Activated T-helper 1 cell treated with anti-CD3 and anti-CD28 coated beads, Interleukin-12 subunit alpha, Interleukin-12 subunit beta, Interleukin-2, Interleukin-4 antibody, amounts not matched to agents 30 ng/mL and 10 ng/mL and 1 ng/mL, durations not matched to agents 14 hours and 24 hours and 36 hours (primary cell): ENCODE measurements at regions not wholly inside any gene's neighbourhood (a gene's known extent, or its start where the extent isn't known, plus 50 kb on each side); places are given as distances from the start of the nearest gene placed in this dataset.

Experiments used
- DNase-seq: peaks from one replicate; pipeline ENCODE4 v3.0.0; 2021; ENCODE audit warnings: low spot score
- H3K27ac Mint-ChIP-seq: one replicate; pipeline ENCODE4 v1.8.0; 2021; ENCODE audit warnings: mild to moderate bottlenecking, mixed read lengths
- H3K27me3 Mint-ChIP-seq: one replicate; pipeline ENCODE4 v1.8.0; 2022; ENCODE audit warnings: mild to moderate bottlenecking, moderate library complexity, mixed read lengths; ENCODE audit not compliant: insufficient read depth
- H3K36me3 Mint-ChIP-seq: one replicate; pipeline ENCODE4 v1.8.0; 2021; ENCODE audit warnings: low read depth, mixed read lengths
- H3K4me1 Mint-ChIP-seq: one replicate; pipeline ENCODE4 v1.8.0; 2021; ENCODE audit warnings: low read depth, mixed read lengths
- H3K4me3 Mint-ChIP-seq: one replicate; pipeline ENCODE4 v1.8.0; 2021; ENCODE audit warnings: mild to moderate bottlenecking, moderate library complexity, mixed read lengths
- H3K9me3 Mint-ChIP-seq: one replicate; pipeline ENCODE4 v1.8.0; 2021; ENCODE audit warnings: mixed read lengths
- intact Hi-C: fragments of 100-400 bp; cut with micrococcal nuclease; formaldehyde crosslinking; loops from one replicate; pipeline ENCODE4 v1.15.1; 2024

DNA sequence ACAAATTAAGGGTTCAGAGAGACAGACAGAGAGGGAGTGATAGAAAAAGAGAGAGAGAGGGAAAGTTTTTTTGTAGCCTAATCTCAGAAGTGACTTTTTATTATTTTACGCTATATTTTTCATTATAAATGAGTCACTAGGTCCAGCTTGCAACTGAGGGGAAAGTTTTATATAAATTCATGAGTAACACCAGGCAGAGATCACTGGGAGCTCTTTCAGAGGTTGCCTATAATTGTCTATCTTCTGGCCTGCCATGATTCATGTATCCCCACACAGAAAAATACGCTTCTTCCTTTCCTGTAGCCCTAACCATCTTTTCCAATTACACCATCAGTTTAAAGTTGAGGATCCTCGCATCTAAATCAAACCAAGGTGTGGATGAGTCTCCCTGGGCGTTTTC lies 467.9 kb downstream of the SLITRK1 start:
- Mint-ChIP-seq H3K4me1 (no peaks in the 10 kb centered on the region), H3K4me3 (no peak overlapping the region), H3K27ac (no peak overlapping the region), H3K27me3 (no peaks in the 10 kb centered on the region), H3K9me3 (peaks cover 13% of the 10 kb centered on the region), H3K36me3 (no peaks in the 10 kb centered on the region)
- intact Hi-C loops, result no loop called here
- no peak for DNase-seq

DNA sequence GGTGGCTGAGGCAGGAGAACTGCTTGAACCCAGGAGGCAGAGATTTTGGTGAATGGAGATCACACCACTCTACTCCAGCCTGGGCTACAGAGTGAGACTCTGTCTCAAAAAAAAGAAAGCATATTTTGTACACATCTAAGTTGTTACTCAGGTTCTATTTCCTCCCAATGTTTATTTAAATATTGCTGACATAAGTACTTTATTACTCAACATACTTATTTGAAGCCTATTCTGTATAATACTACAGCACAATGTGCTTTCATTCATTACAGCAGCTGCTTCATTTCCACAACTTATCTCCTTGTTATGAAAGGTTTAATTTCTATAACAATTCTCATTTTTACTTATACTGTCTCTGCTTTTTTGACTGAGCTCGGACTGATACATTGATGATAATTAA lies 495.7 kb downstream of the SLITRK1 start:
- intact Hi-C loops, result no loop called here
- Mint-ChIP-seq H3K27me3 (no peaks in the 10 kb centered on the region), H3K9me3 (peaks cover 5% of the 10 kb centered on the region), H3K4me1 (no peaks in the 10 kb centered on the region), H3K36me3 (no peaks in the 10 kb centered on the region), H3K27ac (no peak overlapping the region), H3K4me3 (no peak overlapping the region)
- no peak for DNase-seq

DNA sequence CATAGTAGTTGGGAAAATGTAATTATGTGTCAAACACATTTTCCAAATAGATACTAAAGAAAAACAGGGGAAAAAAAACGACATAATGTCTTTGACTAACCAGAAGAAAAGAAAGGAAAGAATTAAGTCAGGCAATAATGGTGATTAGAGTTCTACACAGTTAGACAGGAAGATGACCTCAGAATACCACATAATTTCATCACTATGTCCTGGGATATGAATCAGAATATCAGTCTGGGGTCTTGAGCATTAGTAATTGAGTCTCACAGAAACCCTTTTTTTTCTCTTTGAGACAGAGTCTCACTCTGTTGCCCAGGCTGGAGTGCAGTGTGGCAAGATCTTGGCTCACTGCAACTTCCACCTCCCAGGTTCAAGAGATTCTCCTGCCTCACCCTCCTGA lies 503.4 kb downstream of the SLITRK1 start:
- no peak for DNase-seq
- no peak overlapping the region for H3K4me3 Mint-ChIP-seq
- H3K27me3 Mint-ChIP-seq, result no peaks in the 10 kb centered on the region
- no peaks in the 10 kb centered on the region for H3K9me3 Mint-ChIP-seq
- no peak overlapping the region for H3K27ac Mint-ChIP-seq
- no peaks in the 10 kb centered on the region for H3K4me1 Mint-ChIP-seq
- intact Hi-C loops, result no loop called here
- no peaks in the 10 kb centered on the region for H3K36me3 Mint-ChIP-seq

DNA sequence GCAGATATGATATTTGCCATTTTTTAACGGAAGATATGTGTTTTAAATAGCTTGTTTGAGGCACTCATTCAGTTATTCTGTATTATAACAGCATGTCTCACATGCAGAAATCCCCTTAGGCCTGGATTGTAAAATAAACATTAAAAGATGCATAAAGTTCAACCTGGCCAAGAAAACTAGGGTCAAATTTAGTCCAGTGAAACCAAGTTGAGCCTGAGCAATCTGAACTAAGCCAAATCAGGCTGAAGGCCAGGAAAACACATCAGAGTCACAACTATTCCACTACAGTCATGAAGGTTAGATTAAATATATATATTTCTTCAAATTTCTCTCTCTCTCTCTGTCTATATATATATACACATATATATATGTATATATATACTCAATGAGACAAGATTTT lies 504.8 kb downstream of the SLITRK1 start:
- Mint-ChIP-seq H3K27me3 (no peaks in the 10 kb centered on the region), H3K9me3 (peaks cover 12% of the 10 kb centered on the region), H3K4me3 (no peak overlapping the region), H3K4me1 (no peaks in the 10 kb centered on the region), H3K36me3 (no peaks in the 10 kb centered on the region), H3K27ac (no peak overlapping the region)
- DNase-seq, result no peak
- intact Hi-C loops, result no loop called here

DNA sequence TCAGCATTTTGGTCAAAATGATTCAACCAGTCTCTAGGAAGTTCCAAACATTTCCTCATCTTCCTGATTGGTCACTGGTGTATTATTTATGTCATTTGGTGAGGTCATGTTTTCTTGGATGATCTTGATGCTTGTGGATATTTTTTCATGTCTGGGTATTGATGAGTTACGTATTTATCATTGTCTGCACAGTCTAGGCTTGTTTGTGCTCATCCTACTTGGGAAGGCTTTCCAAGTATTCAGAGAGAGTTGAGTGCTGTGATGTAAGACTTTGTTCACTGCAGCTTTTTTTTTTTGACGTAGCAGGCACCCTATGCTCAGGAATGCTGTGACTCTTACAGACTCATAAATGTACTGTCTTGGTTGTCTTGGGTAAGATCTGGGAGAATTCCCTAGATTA lies 509.5 kb downstream of the SLITRK1 start:
- peaks cover 14% of the 10 kb centered on the region for H3K9me3 Mint-ChIP-seq
- H3K27me3 Mint-ChIP-seq, result no peaks in the 10 kb centered on the region
- no peak overlapping the region for H3K27ac Mint-ChIP-seq
- intact Hi-C loops, result no loop called here
- H3K36me3 Mint-ChIP-seq, result no peaks in the 10 kb centered on the region
- no peak for DNase-seq
- no peak overlapping the region for H3K4me3 Mint-ChIP-seq
- no peaks in the 10 kb centered on the region for H3K4me1 Mint-ChIP-seq

DNA sequence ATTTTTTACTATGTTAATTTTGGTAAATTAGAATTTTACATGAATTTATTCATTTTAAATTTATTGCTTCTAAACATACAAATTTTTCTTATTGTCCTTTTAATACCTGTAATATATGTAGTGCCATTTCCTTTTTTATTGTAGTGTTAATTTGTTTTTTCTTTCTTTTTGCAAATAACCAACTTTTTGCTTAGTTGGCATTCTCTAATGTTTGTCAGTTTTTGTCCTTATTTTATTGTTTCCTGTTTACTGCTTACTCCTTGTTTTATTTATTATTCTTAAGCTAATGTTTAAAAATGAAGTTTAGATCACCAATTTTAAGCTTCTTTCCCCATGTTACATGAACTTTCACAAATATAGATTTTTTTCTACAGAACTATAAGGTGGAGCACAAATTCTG lies 516.6 kb downstream of the SLITRK1 start:
- intact Hi-C loops, result no loop called here
- Mint-ChIP-seq H3K27ac (no peak overlapping the region), H3K4me1 (no peaks in the 10 kb centered on the region), H3K36me3 (no peaks in the 10 kb centered on the region), H3K9me3 (peaks cover 3% of the 10 kb centered on the region), H3K4me3 (no peak overlapping the region), H3K27me3 (no peaks in the 10 kb centered on the region)
- no peak for DNase-seq

DNA sequence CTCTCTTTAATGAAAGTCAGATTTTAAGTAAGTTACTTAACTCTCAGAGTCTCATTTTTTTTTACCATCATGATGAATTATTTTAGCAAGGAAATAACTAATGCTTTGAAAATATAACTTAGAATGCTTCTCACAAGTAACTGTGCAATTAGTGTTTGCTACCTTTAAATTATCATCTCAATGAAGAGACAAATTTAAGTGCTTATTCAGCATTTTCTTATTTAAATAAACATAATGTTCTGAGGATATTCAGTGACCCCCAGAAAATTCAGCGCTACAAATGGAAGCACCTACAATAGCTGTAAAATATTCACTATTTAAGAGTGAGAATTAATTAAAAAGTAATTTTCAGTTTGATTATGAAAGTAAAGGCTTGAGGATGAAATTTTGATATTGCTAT lies 527.2 kb downstream of the SLITRK1 start:
- H3K36me3 Mint-ChIP-seq, result no peaks in the 10 kb centered on the region
- no peaks in the 10 kb centered on the region for H3K27me3 Mint-ChIP-seq
- no peak for DNase-seq
- H3K9me3 Mint-ChIP-seq, result peaks cover 12% of the 10 kb centered on the region
- H3K4me3 Mint-ChIP-seq, result no peak overlapping the region
- no peaks in the 10 kb centered on the region for H3K4me1 Mint-ChIP-seq
- H3K27ac Mint-ChIP-seq, result no peak overlapping the region
- intact Hi-C loops, result no loop called here

DNA sequence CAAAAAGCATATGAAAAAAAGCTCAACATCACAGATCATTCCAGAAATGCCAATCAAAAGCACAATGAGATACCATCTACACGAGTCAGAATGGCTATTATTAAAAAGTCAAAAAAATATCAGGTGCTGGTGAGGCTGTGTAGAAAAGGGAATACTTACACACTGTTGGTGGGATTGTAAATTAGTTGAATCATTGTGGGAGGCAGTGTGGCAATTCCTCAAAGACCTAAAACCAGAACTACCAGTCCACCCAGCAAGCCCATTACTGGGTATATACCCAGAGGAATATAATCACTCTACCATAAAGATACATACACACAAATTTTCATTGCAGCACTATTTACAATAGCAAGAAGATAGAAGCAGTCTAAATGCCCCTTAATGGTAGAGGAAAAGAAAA lies 529.9 kb downstream of the SLITRK1 start:
- Mint-ChIP-seq H3K27me3 (no peaks in the 10 kb centered on the region), H3K9me3 (peaks cover 5% of the 10 kb centered on the region), H3K36me3 (no peaks in the 10 kb centered on the region), H3K4me1 (no peaks in the 10 kb centered on the region), H3K4me3 (no peak overlapping the region), H3K27ac (no peak overlapping the region)
- intact Hi-C loops, result no loop called here
- no peak for DNase-seq

DNA sequence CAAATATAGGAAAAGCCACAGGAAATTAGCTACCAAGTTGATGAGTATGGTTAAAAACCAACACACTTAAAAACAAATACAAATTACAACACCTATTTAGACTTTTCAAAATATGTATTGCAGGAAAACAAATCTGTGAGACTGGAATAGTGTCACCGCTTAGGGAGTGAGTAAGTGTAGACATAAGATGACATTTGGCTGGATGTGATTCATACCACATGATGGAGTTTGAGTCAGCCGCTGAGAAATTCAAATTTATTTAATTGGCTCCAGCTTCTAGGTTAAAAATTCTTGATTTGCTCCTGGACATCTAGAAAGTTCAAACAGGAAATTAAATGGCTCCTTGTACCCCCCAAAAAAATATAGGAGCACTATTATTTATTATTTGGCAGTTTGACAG lies 531.7 kb downstream of the SLITRK1 start:
- Mint-ChIP-seq H3K36me3 (no peaks in the 10 kb centered on the region), H3K4me3 (no peak overlapping the region), H3K4me1 (no peaks in the 10 kb centered on the region), H3K9me3 (peaks cover 5% of the 10 kb centered on the region), H3K27me3 (no peaks in the 10 kb centered on the region), H3K27ac (no peak overlapping the region)
- intact Hi-C loops, result no loop called here
- no peak for DNase-seq

DNA sequence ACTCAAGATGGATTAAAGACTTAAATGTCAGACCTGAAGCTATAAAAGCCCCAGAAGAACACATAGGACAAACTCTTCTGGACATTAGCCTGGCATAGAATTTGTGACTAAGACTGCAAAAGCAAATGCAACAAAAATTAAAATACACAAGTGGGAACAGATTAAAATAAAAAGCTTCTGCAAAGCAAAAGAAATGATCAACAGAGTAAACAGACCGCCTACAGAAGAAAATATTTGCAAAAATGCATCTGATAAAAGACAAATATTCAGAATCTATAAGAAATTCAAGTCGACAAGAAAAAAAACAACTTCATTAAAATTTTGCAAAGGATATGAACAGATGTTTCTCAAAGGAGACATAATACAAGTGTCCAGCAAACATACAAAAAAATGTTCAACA lies 537.8 kb downstream of the SLITRK1 start:
- H3K4me3 Mint-ChIP-seq, result no peak overlapping the region
- H3K36me3 Mint-ChIP-seq, result no peaks in the 10 kb centered on the region
- no peak for DNase-seq
- no peaks in the 10 kb centered on the region for H3K27me3 Mint-ChIP-seq
- H3K9me3 Mint-ChIP-seq, result peaks cover 13% of the 10 kb centered on the region
- no peaks in the 10 kb centered on the region for H3K4me1 Mint-ChIP-seq
- intact Hi-C loops, result no loop called here
- no peak overlapping the region for H3K27ac Mint-ChIP-seq

DNA sequence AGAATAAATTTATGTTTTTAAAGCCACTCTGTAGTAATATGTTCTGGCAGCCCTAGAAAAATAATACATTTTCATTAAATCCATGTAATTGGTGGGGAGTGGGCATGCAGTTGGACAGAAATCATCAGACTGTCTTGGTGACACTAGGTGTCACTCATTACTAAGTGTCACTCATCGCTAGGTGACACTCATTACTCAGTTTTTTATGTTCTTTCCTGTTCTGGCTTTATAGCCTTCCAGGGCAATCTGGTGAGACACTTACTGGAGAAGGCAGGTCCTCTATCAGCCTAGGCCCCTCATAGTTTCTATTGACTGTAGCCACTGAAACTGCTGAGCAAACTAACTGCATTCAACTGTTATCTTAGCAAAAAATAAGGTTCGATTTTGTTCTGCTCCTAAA lies 542.1 kb downstream of the SLITRK1 start:
- Mint-ChIP-seq H3K27ac (no peak overlapping the region), H3K9me3 (peaks cover 8% of the 10 kb centered on the region), H3K27me3 (no peaks in the 10 kb centered on the region), H3K4me1 (no peaks in the 10 kb centered on the region), H3K4me3 (no peak overlapping the region), H3K36me3 (no peaks in the 10 kb centered on the region)
- intact Hi-C loops, result no loop called here
- DNase-seq, result no peak

DNA sequence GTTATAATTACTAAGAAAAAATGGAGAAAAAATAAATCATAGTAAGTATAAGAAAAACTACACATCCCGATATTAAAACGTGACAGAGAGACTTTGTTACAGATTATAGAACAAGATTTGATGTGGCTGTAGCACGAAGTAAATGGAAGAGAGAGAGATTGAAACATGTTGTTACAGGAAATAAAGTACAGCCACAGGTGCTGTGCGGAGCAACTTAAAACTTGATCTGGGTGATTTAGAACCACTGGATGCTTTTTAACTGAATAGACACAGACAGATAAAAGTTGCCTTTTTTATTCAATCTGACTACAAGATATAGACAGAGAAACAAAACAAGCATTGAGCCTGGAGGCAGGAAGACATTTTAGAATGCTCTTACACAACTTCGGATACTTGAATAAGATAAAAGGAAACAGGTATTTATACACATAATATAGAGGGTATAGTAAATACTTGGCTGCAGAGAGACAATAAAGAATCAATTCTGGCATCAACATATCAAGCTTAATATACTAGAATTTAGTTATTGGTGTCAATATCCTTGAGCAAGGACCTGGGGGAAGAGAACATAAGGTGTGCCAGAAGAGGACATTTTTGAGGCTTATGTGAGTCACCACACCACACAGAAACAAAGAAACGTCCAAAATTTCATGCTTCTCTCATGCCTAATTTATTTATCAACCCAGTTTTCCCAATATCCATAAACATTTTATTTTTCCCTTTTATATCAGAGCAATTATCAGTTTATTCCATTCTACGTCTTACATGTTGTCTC lies 548.5 kb downstream of the SLITRK1 start:
- H3K9me3 Mint-ChIP-seq, result peaks cover 9% of the 10 kb centered on the region
- H3K27ac Mint-ChIP-seq, result no peak overlapping the region
- H3K4me1 Mint-ChIP-seq, result no peaks in the 10 kb centered on the region
- H3K27me3 Mint-ChIP-seq, result no peaks in the 10 kb centered on the region
- no peak overlapping the region for H3K4me3 Mint-ChIP-seq
- no peak for DNase-seq
- intact Hi-C loops, result no loop called here
- no peaks in the 10 kb centered on the region for H3K36me3 Mint-ChIP-seq

DNA sequence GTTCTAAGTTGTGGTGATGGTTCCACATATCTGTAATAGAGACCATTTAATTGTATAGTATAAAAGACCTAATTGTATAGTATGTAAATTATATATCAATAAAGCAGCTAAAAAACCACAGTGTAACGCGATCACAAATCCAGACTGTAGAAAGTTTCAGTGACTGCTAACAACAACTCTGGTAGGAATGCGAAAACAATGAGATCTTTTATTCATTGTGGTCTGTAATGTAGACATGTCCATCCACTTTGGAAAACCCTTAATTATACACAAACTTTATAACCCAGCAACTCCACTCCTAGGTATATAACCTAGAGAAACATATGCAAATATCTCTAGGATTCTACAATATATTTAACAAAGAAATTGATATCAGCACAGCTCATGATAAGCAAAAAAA lies 549.5 kb downstream of the SLITRK1 start:
- DNase-seq, result no peak
- Mint-ChIP-seq H3K4me3 (no peak overlapping the region), H3K27ac (no peak overlapping the region), H3K9me3 (peaks cover 12% of the 10 kb centered on the region), H3K4me1 (no peaks in the 10 kb centered on the region), H3K27me3 (no peaks in the 10 kb centered on the region), H3K36me3 (no peaks in the 10 kb centered on the region)
- intact Hi-C loops, result no loop called here

DNA sequence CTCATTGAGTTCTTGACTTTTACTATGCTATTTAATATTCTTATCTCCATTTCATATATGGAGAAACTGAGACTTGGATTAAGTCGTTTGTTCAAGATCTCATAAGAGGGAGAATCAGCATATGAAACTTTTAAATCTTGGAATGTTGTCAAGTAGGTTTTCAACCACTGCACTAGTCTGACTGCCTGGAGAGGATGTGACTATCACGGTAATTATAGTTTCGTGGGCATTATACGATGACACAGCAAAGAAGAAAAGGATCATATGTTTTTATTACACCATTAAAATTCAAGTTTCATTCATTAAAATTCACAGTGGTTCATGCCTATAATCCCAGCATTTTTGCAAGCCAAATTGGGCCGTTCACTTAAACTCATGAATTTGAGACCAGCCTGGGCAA lies 555.2 kb downstream of the SLITRK1 start:
- no peaks in the 10 kb centered on the region for H3K36me3 Mint-ChIP-seq
- no peak for DNase-seq
- no peak overlapping the region for H3K4me3 Mint-ChIP-seq
- peaks cover 7% of the 10 kb centered on the region for H3K9me3 Mint-ChIP-seq
- H3K4me1 Mint-ChIP-seq, result no peaks in the 10 kb centered on the region
- no peak overlapping the region for H3K27ac Mint-ChIP-seq
- intact Hi-C loops, result no loop called here
- H3K27me3 Mint-ChIP-seq, result no peaks in the 10 kb centered on the region
